Hepatocyte (in vitro differentiated cells): ENCODE measurements at regions not wholly inside any gene's neighbourhood (a gene's known extent, or its start where the extent isn't known, plus 50 kb on each side); places are given as distances from the start of the nearest gene placed in this dataset.

Experiments used
- DNase-seq: peaks from one replicate; pipeline ENCODE4 v3.0.0-alpha.2; 2016; ENCODE audit warnings: low spot score
- H2AFZ ChIP-seq: fragments of 200-600 bp; sonication (generic); 2 replicates; pipeline ENCODE4 v1.6.0; 2016; ENCODE audit warnings: antibody characterized with exemption, mild to moderate bottlenecking
- H3K27ac ChIP-seq: fragments of 200-600 bp; sonication (generic); 2 replicates; pipeline ENCODE4 v1.5.1; 2016; ENCODE audit warnings: mild to moderate bottlenecking
- H3K27me3 ChIP-seq: fragments of 200-600 bp; sonication (generic); 2 replicates; pipeline ENCODE4 v1.6.1; 2016
- H3K36me3 ChIP-seq: fragments of 200-600 bp; sonication (generic); replicated peaks from 2 replicates; pipeline ENCODE4 v1.5.1; 2016; ENCODE audit warnings: low read depth; ENCODE audit not compliant: insufficient read depth
- H3K4me1 ChIP-seq: fragments of 200-600 bp; sonication (generic); 2 replicates; pipeline ENCODE4 v1.5.1; 2016; ENCODE audit warnings: mild to moderate bottlenecking, moderate library complexity; ENCODE audit not compliant: insufficient read depth
- H3K4me2 ChIP-seq: fragments of 200-600 bp; sonication (generic); 2 replicates; pipeline ENCODE4 v1.6.0; 2016
- H3K4me3 ChIP-seq: fragments of 200-600 bp; sonication (generic); 2 replicates; pipeline ENCODE4 v1.5.1; 2016; ENCODE audit warnings: mild to moderate bottlenecking
- H3K79me2 ChIP-seq: fragments of 200-600 bp; sonication (generic); 2 replicates; pipeline ENCODE4 v1.6.0; 2017; ENCODE audit warnings: mild to moderate bottlenecking
- H3K9me2 ChIP-seq: fragments of 200-600 bp; sonication (generic); replicated peaks from 2 replicates; pipeline ENCODE4 v1.6.0; 2017; ENCODE audit warnings: mild to moderate bottlenecking; ENCODE audit not compliant: insufficient read depth
- H3K9me3 ChIP-seq: fragments of 200-600 bp; sonication (generic); 2 replicates; pipeline ENCODE4 v1.5.1; 2016; ENCODE audit warnings: low read depth, mild to moderate bottlenecking
- H4K20me1 ChIP-seq: fragments of 200-600 bp; sonication (generic); 2 replicates; pipeline ENCODE4 v1.6.0; 2016; ENCODE audit warnings: mild to moderate bottlenecking; ENCODE audit not compliant: insufficient read depth, poor library complexity, severe bottlenecking
- EZH2 ChIP-seq: fragments of 200-600 bp; sonication (generic); IDR thresholded peaks from 2 replicates; pipeline ENCODE4 v1.6.1; 2016; ENCODE audit warnings: antibody characterized with exemption, mild to moderate bottlenecking, borderline replicate concordance
- EZH2phosphoT487 ChIP-seq: fragments of 200-600 bp; sonication (generic); IDR thresholded peaks from one replicate; pipeline ENCODE4 v1.6.1; 2018; ENCODE audit warnings: antibody characterized with exemption, mild to moderate bottlenecking, low read depth, moderate library complexity; ENCODE audit not compliant: unreplicated experiment, severe bottlenecking
- WGBS: methylation state at CpG from one replicate; pipeline ENCODE4 v1.1.6; 2016; ENCODE audit warnings: low lambda C conversion rate; ENCODE audit errors: missing lambda C conversion rate; 5-methylcytosine and 5-hydroxymethylcytosine counted together
- TF ChIP-seq, protein P1 (sequence below): fragments of 200-600 bp; sonication (generic); IDR thresholded peaks from 2 replicates; pipeline ENCODE4 v1.5.1; 2016; ENCODE audit warnings: antibody characterized with exemption, mild to moderate bottlenecking; ENCODE audit not compliant: poor library complexity

DNA sequence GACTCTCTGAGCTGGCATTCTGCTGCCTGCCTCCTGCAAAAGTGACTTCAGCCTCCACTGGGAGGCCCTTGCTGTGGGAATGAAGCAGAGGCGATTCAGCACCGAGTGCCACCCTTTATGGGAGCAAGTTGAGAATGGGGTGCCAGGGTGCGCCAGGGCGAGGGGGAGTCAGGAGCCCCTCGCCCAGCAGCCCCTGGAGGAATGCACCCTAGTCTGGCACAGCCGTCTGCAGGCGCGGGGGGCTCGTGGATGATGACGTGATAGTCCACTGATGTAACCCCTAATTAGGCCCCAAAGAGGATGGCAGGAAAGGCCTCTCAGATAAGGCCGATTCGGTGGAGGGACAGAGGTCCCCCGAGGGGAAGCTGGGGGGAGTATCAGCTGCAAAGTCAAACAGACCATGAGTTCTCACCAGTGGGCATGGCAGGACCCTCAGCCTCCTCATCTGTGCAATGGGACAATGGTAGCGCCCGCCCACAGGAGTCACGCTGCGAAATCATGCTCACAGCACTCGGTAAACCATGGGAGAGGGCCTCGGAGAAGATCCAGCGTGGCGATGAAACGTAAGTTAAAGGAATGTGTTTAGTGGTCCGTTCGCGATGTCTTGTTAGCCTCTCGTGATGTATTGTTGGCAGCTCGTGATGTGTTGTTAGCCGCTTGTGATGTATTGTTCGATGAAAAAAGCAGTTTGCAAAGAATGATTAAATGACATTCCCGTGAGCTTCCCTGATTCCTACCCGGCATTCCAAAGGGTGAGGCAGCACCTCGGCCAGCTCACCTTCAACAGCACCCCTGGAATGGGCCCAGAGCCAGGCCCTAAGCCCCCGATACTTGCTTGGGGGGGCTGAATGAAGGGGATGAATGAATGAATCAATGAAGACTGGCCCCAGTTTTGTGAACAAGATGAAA is 49.7 kb upstream of the NOTCH1 start:
- no peak overlapping the region for H3K4me2 ChIP-seq
- no peak for TF ChIP-seq EZH2phosphoT487
- TF ChIP-seq EZH2, result no peak
- TF ChIP-seq, protein P1, sequence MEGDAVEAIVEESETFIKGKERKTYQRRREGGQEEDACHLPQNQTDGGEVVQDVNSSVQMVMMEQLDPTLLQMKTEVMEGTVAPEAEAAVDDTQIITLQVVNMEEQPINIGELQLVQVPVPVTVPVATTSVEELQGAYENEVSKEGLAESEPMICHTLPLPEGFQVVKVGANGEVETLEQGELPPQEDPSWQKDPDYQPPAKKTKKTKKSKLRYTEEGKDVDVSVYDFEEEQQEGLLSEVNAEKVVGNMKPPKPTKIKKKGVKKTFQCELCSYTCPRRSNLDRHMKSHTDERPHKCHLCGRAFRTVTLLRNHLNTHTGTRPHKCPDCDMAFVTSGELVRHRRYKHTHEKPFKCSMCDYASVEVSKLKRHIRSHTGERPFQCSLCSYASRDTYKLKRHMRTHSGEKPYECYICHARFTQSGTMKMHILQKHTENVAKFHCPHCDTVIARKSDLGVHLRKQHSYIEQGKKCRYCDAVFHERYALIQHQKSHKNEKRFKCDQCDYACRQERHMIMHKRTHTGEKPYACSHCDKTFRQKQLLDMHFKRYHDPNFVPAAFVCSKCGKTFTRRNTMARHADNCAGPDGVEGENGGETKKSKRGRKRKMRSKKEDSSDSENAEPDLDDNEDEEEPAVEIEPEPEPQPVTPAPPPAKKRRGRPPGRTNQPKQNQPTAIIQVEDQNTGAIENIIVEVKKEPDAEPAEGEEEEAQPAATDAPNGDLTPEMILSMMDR, result no peak
- no peak for DNase-seq
- H3K27me3 ChIP-seq, result no peaks in the 10 kb centered on the region
- no peak overlapping the region for H2AFZ ChIP-seq
- no peaks in the 10 kb centered on the region for H3K9me3 ChIP-seq
- H4K20me1 ChIP-seq, result no peaks in the 10 kb centered on the region
- WGBS, result 82% methylated on average over 33 of the region's 33 CpGs
- no peak overlapping the region for H3K4me3 ChIP-seq
- H3K9me2 ChIP-seq, result no peaks in the 10 kb centered on the region
- H3K4me1 ChIP-seq, result peaks cover 17% of the 10 kb centered on the region
- H3K79me2 ChIP-seq, result no peaks in the 10 kb centered on the region
- H3K36me3 ChIP-seq, result no peaks in the 10 kb centered on the region
- peak overlapping the region; percentile 71 for H3K27ac ChIP-seq
